Astrocyte (in vitro differentiated cells and primary cell): ENCODE measurements at regions not wholly inside any gene's neighbourhood (a gene's known extent, or its start where the extent isn't known, plus 50 kb on each side); places are given as distances from the start of the nearest gene placed in this dataset.

ENCODE experiments used
- DNase-seq: peaks from one replicate; pipeline ENCODE4 v3.0.0-alpha.2; 2010; ENCODE audit warnings: low read depth
- FAIRE-seq: peaks from 2 replicates; lab custom pipeline; 2011; peaks lifted over from hg19 to GRCh38; lab: Jason Lieb, UNC
- H2AFZ ChIP-seq: 2 replicates; pipeline ENCODE4 v1.6.0; 2012; ENCODE audit warnings: low read depth, low read length, inconsistent platforms
- H3K27ac ChIP-seq: 2 replicates; pipeline ENCODE4 v1.5.1; 2011; ENCODE audit warnings: low read depth, low read length, inconsistent platforms
- H3K27me3 ChIP-seq: 2 replicates; pipeline ENCODE4 v1.6.0; 2011; ENCODE audit warnings: low read length, inconsistent platforms; ENCODE audit not compliant: insufficient read depth
- H3K36me3 ChIP-seq: 2 replicates; pipeline ENCODE4 v1.5.1; 2011; ENCODE audit warnings: low read length, inconsistent platforms; ENCODE audit not compliant: insufficient read depth
- H3K4me1 ChIP-seq: 2 replicates; pipeline ENCODE4 v1.5.1; 2011; ENCODE audit warnings: low read length, inconsistent platforms; ENCODE audit not compliant: insufficient read depth
- H3K4me2 ChIP-seq: 2 replicates; pipeline ENCODE4 v1.6.0; 2012; ENCODE audit warnings: low read length, inconsistent platforms
- H3K4me3 ChIP-seq: 2 replicates; pipeline ENCODE4 v1.5.1; 2011; ENCODE audit warnings: low read depth, mild to moderate bottlenecking, low read length, inconsistent platforms; ENCODE audit not compliant: insufficient read depth
- H3K79me2 ChIP-seq: 2 replicates; pipeline ENCODE4 v1.6.0; 2012; ENCODE audit warnings: mild to moderate bottlenecking, low read length, inconsistent platforms; ENCODE audit not compliant: insufficient read depth
- H3K9ac ChIP-seq: 2 replicates; pipeline ENCODE4 v1.6.0; 2012; ENCODE audit warnings: mild to moderate bottlenecking, low read length, inconsistent platforms
- H3K9me3 ChIP-seq: 2 replicates; pipeline ENCODE4 v1.5.1; 2012; ENCODE audit warnings: low read depth, mild to moderate bottlenecking, low read length, inconsistent platforms; ENCODE audit not compliant: insufficient read depth
- H4K20me1 ChIP-seq: 2 replicates; pipeline ENCODE4 v1.6.0; 2012; ENCODE audit warnings: low read length, inconsistent platforms; ENCODE audit not compliant: insufficient read depth
- H3K27ac Mint-ChIP-seq: one replicate; pipeline ENCODE4 v1.8.0; 2021; ENCODE audit warnings: mild to moderate bottlenecking, mixed read lengths; ENCODE audit not compliant: unreplicated experiment
- H3K27me3 Mint-ChIP-seq: one replicate; pipeline ENCODE4 v1.8.0; 2021; ENCODE audit warnings: low read depth, mixed read lengths; ENCODE audit not compliant: unreplicated experiment
- H3K36me3 Mint-ChIP-seq: one replicate; pipeline ENCODE4 v1.8.0; 2021; ENCODE audit warnings: low read depth, mixed read lengths; ENCODE audit not compliant: unreplicated experiment
- H3K4me1 Mint-ChIP-seq: one replicate; pipeline ENCODE4 v1.8.0; 2021; ENCODE audit warnings: low read depth, mixed read lengths; ENCODE audit not compliant: unreplicated experiment
- H3K4me3 Mint-ChIP-seq: one replicate; pipeline ENCODE4 v1.8.0; 2021; ENCODE audit warnings: mild to moderate bottlenecking, moderate library complexity, mixed read lengths; ENCODE audit not compliant: unreplicated experiment
- H3K9me3 Mint-ChIP-seq: one replicate; pipeline ENCODE4 v1.8.0; 2021; ENCODE audit warnings: mild to moderate bottlenecking, mixed read lengths; ENCODE audit not compliant: unreplicated experiment
- EZH2 ChIP-seq: IDR thresholded peaks from 2 replicates; pipeline ENCODE4 v1.6.1; 2012; ENCODE audit warnings: mild to moderate bottlenecking, low read length, inconsistent platforms; ENCODE audit not compliant: insufficient read depth
- TF ChIP-seq, protein P1 (sequence below): IDR thresholded peaks from 2 replicates; pipeline ENCODE4 v1.5.1; 2011; ENCODE audit warnings: low read depth, mild to moderate bottlenecking, inconsistent platforms, low read length, moderate library complexity; ENCODE audit not compliant: insufficient read depth

DNA sequence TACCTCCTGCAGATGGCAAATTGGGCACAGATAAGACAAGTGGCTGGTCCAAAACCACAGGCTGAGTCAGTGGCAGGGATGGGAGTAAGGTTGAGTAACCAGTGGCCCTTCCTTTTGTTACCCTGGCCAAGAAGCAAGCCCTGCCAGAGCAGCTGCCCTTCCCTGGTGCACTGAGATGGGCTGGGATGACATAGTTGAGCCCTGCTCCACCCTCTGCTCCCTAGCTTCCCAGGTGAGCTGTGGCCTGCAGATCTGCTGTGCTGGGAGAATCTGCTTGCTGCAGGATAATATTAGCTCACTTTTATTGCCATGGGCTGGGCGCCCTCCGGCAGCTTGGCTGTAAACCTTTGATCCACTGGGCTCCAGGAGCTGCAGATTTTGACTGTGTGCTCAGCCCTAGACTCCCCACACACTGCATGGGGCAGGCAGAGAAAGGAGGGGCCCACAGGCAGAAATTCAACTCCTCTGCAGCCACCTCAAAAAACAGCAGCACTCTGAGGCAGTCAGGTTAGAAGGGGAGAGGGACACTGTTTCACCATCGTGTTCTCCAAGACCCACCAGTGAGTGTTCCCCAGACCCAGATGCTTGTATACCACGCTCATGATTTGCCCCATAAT lies 101.8 kb downstream of the CBLN1 start:
- Histone ChIP-seq H4K20me1 (no peaks in the 10 kb centered on the region), H3K4me2 (no peak overlapping the region), H3K4me3 (no peak overlapping the region), H3K9ac (no peak overlapping the region), H3K36me3 (no peaks in the 10 kb centered on the region), H3K79me2 (no peaks in the 10 kb centered on the region), H3K4me1 (no peaks in the 10 kb centered on the region), H3K27me3 (no peaks in the 10 kb centered on the region), H3K9me3 (no peaks in the 10 kb centered on the region), H2AFZ (no peak overlapping the region), H3K27ac (no peak overlapping the region)
- DNase-seq (no peak), FAIRE-seq (no peak)
- Mint-ChIP-seq H3K4me3 (no peak overlapping the region), H3K27me3 (peaks cover 18% of the 10 kb centered on the region), H3K4me1 (peaks cover 12% of the 10 kb centered on the region), H3K36me3 (no peaks in the 10 kb centered on the region), H3K9me3 (no peaks in the 10 kb centered on the region), H3K27ac (no peak overlapping the region)
- TF ChIP-seq, protein P1, sequence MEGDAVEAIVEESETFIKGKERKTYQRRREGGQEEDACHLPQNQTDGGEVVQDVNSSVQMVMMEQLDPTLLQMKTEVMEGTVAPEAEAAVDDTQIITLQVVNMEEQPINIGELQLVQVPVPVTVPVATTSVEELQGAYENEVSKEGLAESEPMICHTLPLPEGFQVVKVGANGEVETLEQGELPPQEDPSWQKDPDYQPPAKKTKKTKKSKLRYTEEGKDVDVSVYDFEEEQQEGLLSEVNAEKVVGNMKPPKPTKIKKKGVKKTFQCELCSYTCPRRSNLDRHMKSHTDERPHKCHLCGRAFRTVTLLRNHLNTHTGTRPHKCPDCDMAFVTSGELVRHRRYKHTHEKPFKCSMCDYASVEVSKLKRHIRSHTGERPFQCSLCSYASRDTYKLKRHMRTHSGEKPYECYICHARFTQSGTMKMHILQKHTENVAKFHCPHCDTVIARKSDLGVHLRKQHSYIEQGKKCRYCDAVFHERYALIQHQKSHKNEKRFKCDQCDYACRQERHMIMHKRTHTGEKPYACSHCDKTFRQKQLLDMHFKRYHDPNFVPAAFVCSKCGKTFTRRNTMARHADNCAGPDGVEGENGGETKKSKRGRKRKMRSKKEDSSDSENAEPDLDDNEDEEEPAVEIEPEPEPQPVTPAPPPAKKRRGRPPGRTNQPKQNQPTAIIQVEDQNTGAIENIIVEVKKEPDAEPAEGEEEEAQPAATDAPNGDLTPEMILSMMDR: no peak
- no peak for TF ChIP-seq EZH2

DNA sequence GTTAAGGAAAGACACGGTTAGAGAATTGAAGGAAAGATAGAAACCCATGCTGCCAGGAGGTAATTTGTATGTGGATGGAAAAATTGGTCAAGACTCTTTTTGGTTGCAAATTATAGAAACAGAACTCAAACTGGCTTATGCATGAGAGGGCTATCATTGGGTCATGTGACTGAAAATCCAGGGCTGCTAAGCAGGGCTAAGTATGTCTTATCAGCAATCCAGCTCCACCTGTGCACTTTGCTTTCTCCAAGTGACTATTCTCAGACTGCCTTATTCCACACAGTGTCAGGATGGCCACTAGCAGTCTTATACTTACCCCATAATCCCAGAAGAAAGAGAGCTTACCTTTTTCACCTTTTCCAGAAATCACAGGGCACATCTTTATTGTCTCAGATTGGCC lies 113.5 kb downstream of the CBLN1 start:
- Histone ChIP-seq H3K4me3 (no peak overlapping the region), H3K4me2 (no peak overlapping the region), H2AFZ (no peak overlapping the region), H3K27me3 (no peaks in the 10 kb centered on the region), H3K9ac (no peak overlapping the region), H3K4me1 (no peaks in the 10 kb centered on the region), H3K79me2 (no peaks in the 10 kb centered on the region), H4K20me1 (no peaks in the 10 kb centered on the region), H3K36me3 (no peaks in the 10 kb centered on the region), H3K27ac (no peak overlapping the region), H3K9me3 (no peaks in the 10 kb centered on the region)
- H3K27me3 Mint-ChIP-seq: peaks cover 20% of the 10 kb centered on the region
- DNase-seq: no peak
- no peak for TF ChIP-seq EZH2
- TF ChIP-seq, protein P1: no peak
- H3K9me3 Mint-ChIP-seq: no peaks in the 10 kb centered on the region
- no peak overlapping the region for H3K27ac Mint-ChIP-seq
- no peaks in the 10 kb centered on the region for H3K36me3 Mint-ChIP-seq
- FAIRE-seq: no peak
- H3K4me1 Mint-ChIP-seq: no peaks in the 10 kb centered on the region
- H3K4me3 Mint-ChIP-seq: no peak overlapping the region

DNA sequence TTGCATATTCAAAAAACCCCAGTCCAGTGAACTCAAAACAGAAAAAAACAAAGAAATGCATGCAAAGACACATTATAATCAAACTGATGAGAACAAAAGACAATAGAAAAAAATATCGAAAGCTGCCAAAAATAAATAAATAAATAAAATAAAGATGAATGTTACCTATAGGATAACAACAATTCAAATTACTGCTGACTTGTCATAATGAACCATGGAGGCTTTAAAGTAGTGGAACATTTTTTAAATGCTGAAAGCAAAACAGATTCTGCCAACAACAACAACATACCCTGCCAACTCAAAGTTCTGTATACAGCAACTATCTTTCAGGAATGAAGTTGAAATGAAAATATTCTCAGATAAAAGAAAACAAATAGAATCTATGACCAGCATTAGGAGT lies 116.6 kb downstream of the CBLN1 start:
- no peak overlapping the region for H2AFZ ChIP-seq
- no peak overlapping the region for H3K4me3 ChIP-seq
- no peak overlapping the region for H3K4me2 ChIP-seq
- no peaks in the 10 kb centered on the region for H3K4me1 ChIP-seq
- no peak for FAIRE-seq
- H3K27ac ChIP-seq: no peak overlapping the region
- no peaks in the 10 kb centered on the region for H3K79me2 ChIP-seq
- H3K27me3 Mint-ChIP-seq: peaks cover 8% of the 10 kb centered on the region
- DNase-seq: no peak
- H3K27me3 ChIP-seq: peaks cover 2% of the 10 kb centered on the region
- no peaks in the 10 kb centered on the region for H4K20me1 ChIP-seq
- H3K36me3 ChIP-seq: no peaks in the 10 kb centered on the region
- H3K4me1 Mint-ChIP-seq: no peaks in the 10 kb centered on the region
- H3K36me3 Mint-ChIP-seq: no peaks in the 10 kb centered on the region
- no peak overlapping the region for H3K27ac Mint-ChIP-seq
- H3K4me3 Mint-ChIP-seq: no peak overlapping the region
- H3K9me3 Mint-ChIP-seq: no peaks in the 10 kb centered on the region
- TF ChIP-seq EZH2: no peak
- TF ChIP-seq, protein P1: no peak
- H3K9me3 ChIP-seq: no peaks in the 10 kb centered on the region
- H3K9ac ChIP-seq: no peak overlapping the region
